Activated naive CD4-positive, alpha-beta T cell treated with anti-CD3 and anti-CD28 coated beads for 36 hours (primary cell): ENCODE measurements at regions not wholly inside any gene's neighbourhood (a gene's known extent, or its start where the extent isn't known, plus 50 kb on each side); places are given as distances from the start of the nearest gene placed in this dataset.

Source experiments
- CTCF ChIA-PET: fragments of 350-600 bp; sonication (Branson Sonifier 250); formaldehyde crosslinking; loops from one replicate; lab custom pipeline; 2021; ENCODE audit warnings: antibody characterized with exemption; lab: Charles Lee
- DNase-seq: peaks from one replicate; pipeline ENCODE4 v3.0.0-alpha.2; 2020
- H3K27ac Mint-ChIP-seq: one replicate; pipeline ENCODE4 v1.8.0; 2021; ENCODE audit warnings: mild to moderate bottlenecking, mixed read lengths
- H3K27me3 Mint-ChIP-seq: one replicate; pipeline ENCODE4 v1.8.0; 2021; ENCODE audit warnings: low read depth, mixed read lengths
- H3K36me3 Mint-ChIP-seq: one replicate; pipeline ENCODE4 v1.8.0; 2021; ENCODE audit warnings: low read depth, mixed read lengths
- H3K4me1 Mint-ChIP-seq: one replicate; pipeline ENCODE4 v1.8.0; 2021; ENCODE audit warnings: low read depth, mixed read lengths
- H3K4me3 Mint-ChIP-seq: one replicate; pipeline ENCODE4 v1.8.0; 2021; ENCODE audit warnings: mild to moderate bottlenecking, moderate library complexity, mixed read lengths
- H3K9me3 Mint-ChIP-seq: one replicate; pipeline ENCODE4 v1.8.0; 2021; ENCODE audit warnings: mixed read lengths
- intact Hi-C: fragments of 100-400 bp; cut with micrococcal nuclease; formaldehyde crosslinking; loops from one replicate; pipeline ENCODE4 v1.15.1; 2023

GRCh38 chr13:100921139-100921538 lies 246.5 kb upstream of the TMTC4 start:
- H3K27ac Mint-ChIP-seq: no peak overlapping the region
- no peak overlapping the region for H3K4me3 Mint-ChIP-seq
- intact Hi-C loops: no loop called here
- H3K36me3 Mint-ChIP-seq: no peaks in the 10 kb centered on the region
- DNase-seq: no peak
- H3K9me3 Mint-ChIP-seq: no peaks in the 10 kb centered on the region
- peaks cover 9% of the 10 kb centered on the region for H3K27me3 Mint-ChIP-seq
- H3K4me1 Mint-ChIP-seq: no peaks in the 10 kb centered on the region
- CTCF ChIA-PET: no interaction called here

DNA sequence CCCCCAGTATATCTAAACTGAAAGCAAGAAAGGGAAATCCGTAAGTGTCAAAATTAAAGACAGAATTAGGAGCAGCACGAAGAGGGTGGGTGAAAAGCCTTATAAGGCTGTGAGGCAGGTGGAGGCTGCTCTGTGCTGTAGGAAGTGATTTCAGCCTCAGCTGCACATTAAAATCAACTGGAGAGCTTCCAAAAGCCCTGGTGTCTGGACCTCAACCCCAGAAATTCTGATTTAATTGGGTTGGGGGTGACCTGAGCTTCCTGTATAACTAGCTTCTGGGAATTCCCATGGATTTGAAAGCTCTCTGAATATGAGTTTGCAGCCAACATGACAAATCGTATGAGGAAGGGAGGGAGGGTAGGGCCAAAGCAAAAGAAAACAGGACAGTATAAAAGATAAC lies 242.4 kb upstream of the TMTC4 start:
- CTCF ChIA-PET: no interaction called here

GRCh38 chr13:100913143-100913542 lies 238.5 kb upstream of the TMTC4 start:
- CTCF ChIA-PET: no interaction called here
- no peak for DNase-seq
- Mint-ChIP-seq H3K27ac (no peak overlapping the region), H3K9me3 (no peaks in the 10 kb centered on the region), H3K4me3 (no peak overlapping the region), H3K4me1 (no peaks in the 10 kb centered on the region), H3K36me3 (no peaks in the 10 kb centered on the region), H3K27me3 (peaks cover 24% of the 10 kb centered on the region)
- intact Hi-C loops: no loop called here

More for the DNA sequence above, 242.4 kb upstream of the TMTC4 start:
- H3K27ac Mint-ChIP-seq: no peak overlapping the region
- no peaks in the 10 kb centered on the region for H3K36me3 Mint-ChIP-seq
- DNase-seq: no peak
- intact Hi-C loops: no loop called here
- H3K9me3 Mint-ChIP-seq: no peaks in the 10 kb centered on the region
- peaks cover 16% of the 10 kb centered on the region for H3K27me3 Mint-ChIP-seq
- H3K4me1 Mint-ChIP-seq: no peaks in the 10 kb centered on the region
- H3K4me3 Mint-ChIP-seq: no peak overlapping the region

DNA sequence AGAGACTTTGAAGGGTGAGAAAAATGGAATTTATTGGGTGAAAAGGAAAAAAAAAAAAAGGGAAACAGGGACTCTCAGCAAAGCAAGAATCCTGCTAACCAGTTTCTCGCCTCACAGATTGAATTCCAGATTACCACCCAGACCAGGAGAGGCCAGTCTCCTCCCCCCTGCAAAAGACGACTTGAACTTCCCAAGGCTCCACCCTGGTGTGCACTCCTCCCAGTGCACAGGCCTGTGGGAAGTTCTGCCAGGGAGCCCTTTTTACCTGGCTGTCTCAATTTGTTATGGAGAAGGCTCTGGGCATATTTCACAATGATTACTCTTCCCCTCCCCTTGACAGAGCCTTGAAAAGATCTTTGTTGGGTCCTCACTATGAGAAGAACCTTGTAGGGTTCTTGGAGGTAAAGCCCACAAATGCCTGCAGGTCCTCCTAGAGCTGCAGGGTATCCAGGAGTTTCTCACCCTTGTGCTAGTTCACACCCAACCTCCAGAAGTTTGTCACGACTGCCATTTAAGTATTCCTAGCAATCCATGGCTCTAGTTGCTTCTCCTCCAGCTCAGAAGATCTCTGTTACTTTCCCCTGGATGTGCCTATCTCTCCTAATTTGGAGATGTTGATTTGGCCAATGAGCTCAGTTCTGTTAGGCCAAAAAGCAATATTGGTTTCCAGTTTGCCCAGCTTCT lies 229.8 kb upstream of the TMTC4 start:
- Mint-ChIP-seq H3K27me3 (peaks cover 10% of the 10 kb centered on the region), H3K27ac (no peak overlapping the region), H3K4me3 (no peak overlapping the region), H3K9me3 (no peaks in the 10 kb centered on the region), H3K4me1 (no peaks in the 10 kb centered on the region), H3K36me3 (no peaks in the 10 kb centered on the region)
- CTCF ChIA-PET: interaction anchor here (0.7 kb wide), 1 partner anchor 217 kb away, joined by 4 read pairs; no protein-coding TSS in a partner anchor
- intact Hi-C loops: no loop called here
- DNase-seq: no peak

DNA sequence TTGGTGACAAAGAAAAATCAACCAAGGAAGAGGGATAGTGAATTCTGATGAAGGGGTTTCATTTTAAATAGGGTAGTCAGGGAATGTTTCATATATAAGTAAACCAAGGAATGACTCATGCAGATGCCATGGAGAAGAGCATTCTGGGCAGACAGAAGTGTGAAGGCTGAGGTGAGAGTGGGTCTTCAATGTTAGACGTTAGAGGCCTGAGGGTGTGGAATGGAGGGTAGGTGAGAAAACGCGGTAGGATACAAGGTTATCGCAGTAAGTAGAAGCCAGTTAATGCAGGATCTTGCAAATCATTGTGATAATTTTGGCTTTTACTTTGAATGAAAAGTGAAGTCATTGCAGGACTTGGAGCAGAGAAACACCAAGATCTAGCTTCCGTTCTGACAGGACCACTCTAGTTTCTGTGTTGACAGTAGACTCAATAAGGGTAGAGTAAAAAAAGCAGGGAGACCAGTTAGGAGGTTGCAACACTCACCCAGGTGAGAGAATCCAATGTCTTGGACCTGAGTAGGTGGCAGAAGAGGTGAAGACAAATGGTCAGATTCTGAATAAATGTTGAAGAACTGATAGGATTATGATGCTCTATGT lies 225.2 kb upstream of the TMTC4 start:
- no peaks in the 10 kb centered on the region for H3K9me3 Mint-ChIP-seq
- no peaks in the 10 kb centered on the region for H3K36me3 Mint-ChIP-seq
- H3K4me3 Mint-ChIP-seq: no peak overlapping the region
- DNase-seq: no peak
- CTCF ChIA-PET: interaction anchor here (0.7 kb wide), 1 partner anchor 121 kb away, joined by 3 read pairs; no protein-coding TSS in a partner anchor
- H3K4me1 Mint-ChIP-seq: no peaks in the 10 kb centered on the region
- no peak overlapping the region for H3K27ac Mint-ChIP-seq
- intact Hi-C loops: no loop called here
- peaks cover 10% of the 10 kb centered on the region for H3K27me3 Mint-ChIP-seq

GRCh38 chr13:100898431-100898830 lies 223.8 kb upstream of the TMTC4 start:
- H3K4me3 Mint-ChIP-seq: no peak overlapping the region
- H3K36me3 Mint-ChIP-seq: no peaks in the 10 kb centered on the region
- DNase-seq: no peak
- intact Hi-C loops: no loop called here
- H3K27ac Mint-ChIP-seq: no peak overlapping the region
- CTCF ChIA-PET: interaction anchor here (0.6 kb wide), 1 partner anchor 10 kb away, joined by 3 read pairs; no protein-coding TSS in a partner anchor
- no peaks in the 10 kb centered on the region for H3K4me1 Mint-ChIP-seq
- no peaks in the 10 kb centered on the region for H3K9me3 Mint-ChIP-seq
- H3K27me3 Mint-ChIP-seq: peaks cover 3% of the 10 kb centered on the region

DNA sequence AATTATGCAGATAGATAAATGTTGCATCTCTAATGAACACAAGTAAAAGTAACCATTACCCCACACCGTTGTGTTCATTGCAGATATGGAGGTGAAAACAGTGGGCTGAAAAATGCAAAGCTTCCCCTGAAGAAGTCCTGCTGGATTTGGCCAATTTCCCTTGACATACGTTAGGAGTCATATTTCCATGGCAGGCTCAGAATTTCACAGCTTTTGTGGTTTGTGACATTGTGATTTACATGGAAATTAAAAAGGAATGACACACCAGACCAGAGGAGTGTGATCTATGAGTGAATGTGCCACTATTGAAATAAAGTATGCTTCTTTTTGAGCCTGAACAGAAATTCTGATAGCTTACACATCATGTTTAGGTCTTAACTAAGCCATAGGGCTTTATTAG lies 221.1 kb upstream of the TMTC4 start:
- no peaks in the 10 kb centered on the region for H3K36me3 Mint-ChIP-seq
- H3K27ac Mint-ChIP-seq: no peak overlapping the region
- intact Hi-C loops: no loop called here
- CTCF ChIA-PET: no interaction called here
- H3K4me3 Mint-ChIP-seq: no peak overlapping the region
- no peaks in the 10 kb centered on the region for H3K4me1 Mint-ChIP-seq
- DNase-seq: no peak
- H3K27me3 Mint-ChIP-seq: peaks cover 7% of the 10 kb centered on the region
- no peaks in the 10 kb centered on the region for H3K9me3 Mint-ChIP-seq

GRCh38 chr13:100892981-100893380 lies 218.4 kb upstream of the TMTC4 start:
- intact Hi-C loops: no loop called here
- H3K27me3 Mint-ChIP-seq: peaks cover 9% of the 10 kb centered on the region
- H3K27ac Mint-ChIP-seq: no peak overlapping the region
- H3K9me3 Mint-ChIP-seq: peaks cover 2% of the 10 kb centered on the region
- no peak for DNase-seq
- CTCF ChIA-PET: no interaction called here
- H3K36me3 Mint-ChIP-seq: no peaks in the 10 kb centered on the region
- no peak overlapping the region for H3K4me3 Mint-ChIP-seq
- no peaks in the 10 kb centered on the region for H3K4me1 Mint-ChIP-seq

GRCh38 chr13:100890645-100891044 lies 216.1 kb upstream of the TMTC4 start:
- H3K27me3 Mint-ChIP-seq: peaks cover 7% of the 10 kb centered on the region
- CTCF ChIA-PET: no interaction called here
- H3K4me1 Mint-ChIP-seq: no peaks in the 10 kb centered on the region
- H3K4me3 Mint-ChIP-seq: no peak overlapping the region
- peaks cover 2% of the 10 kb centered on the region for H3K9me3 Mint-ChIP-seq
- intact Hi-C loops: no loop called here
- no peak for DNase-seq
- H3K36me3 Mint-ChIP-seq: no peaks in the 10 kb centered on the region
- no peak overlapping the region for H3K27ac Mint-ChIP-seq

DNA sequence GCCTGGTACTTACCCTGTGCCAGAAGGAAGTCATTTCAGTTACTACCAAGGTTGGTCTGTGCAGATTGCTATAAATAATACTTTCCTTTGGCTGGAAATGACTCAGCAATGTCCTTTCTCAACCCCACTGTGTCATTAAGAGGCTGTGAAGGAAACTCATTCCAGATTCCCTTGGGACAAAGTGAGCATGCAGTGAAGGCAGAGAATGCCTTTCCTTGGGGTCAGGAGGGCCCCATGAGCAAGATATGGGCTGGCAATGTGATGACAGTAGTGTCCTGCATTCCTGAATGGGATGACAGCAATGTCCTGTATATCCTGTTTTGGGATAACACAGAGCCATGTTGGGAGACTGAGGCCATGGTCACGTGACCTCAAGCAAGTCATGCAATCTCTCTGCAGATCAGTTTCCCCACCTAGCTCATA lies 213.1 kb upstream of the TMTC4 start:
- peaks cover 2% of the 10 kb centered on the region for H3K9me3 Mint-ChIP-seq
- no peak overlapping the region for H3K27ac Mint-ChIP-seq
- intact Hi-C loops: no loop called here
- H3K4me1 Mint-ChIP-seq: no peaks in the 10 kb centered on the region
- no peaks in the 10 kb centered on the region for H3K36me3 Mint-ChIP-seq
- H3K4me3 Mint-ChIP-seq: no peak overlapping the region
- H3K27me3 Mint-ChIP-seq: peaks cover 6% of the 10 kb centered on the region
- no peak for DNase-seq
- CTCF ChIA-PET: no interaction called here

GRCh38 chr13:100883453-100883852 lies 208.9 kb upstream of the TMTC4 start:
- intact Hi-C loops: loop anchor here (1.0 kb wide), 1 partner anchor 311 kb away; no protein-coding TSS in a partner anchor
- Mint-ChIP-seq H3K27me3 (peaks cover 17% of the 10 kb centered on the region), H3K36me3 (no peaks in the 10 kb centered on the region), H3K4me1 (no peaks in the 10 kb centered on the region), H3K9me3 (peaks cover 1% of the 10 kb centered on the region), H3K27ac (no peak overlapping the region), H3K4me3 (no peak overlapping the region)
- DNase-seq: no peak
- CTCF ChIA-PET: no interaction called here

GRCh38 chr13:100881291-100881864 lies 206.8 kb upstream of the TMTC4 start:
- H3K9me3 Mint-ChIP-seq: no peaks in the 10 kb centered on the region
- intact Hi-C loops: no loop called here
- no peak overlapping the region for H3K4me3 Mint-ChIP-seq
- H3K4me1 Mint-ChIP-seq: no peaks in the 10 kb centered on the region
- CTCF ChIA-PET: no interaction called here
- H3K36me3 Mint-ChIP-seq: no peaks in the 10 kb centered on the region
- H3K27ac Mint-ChIP-seq: no peak overlapping the region
- no peak for DNase-seq
- H3K27me3 Mint-ChIP-seq: peaks cover 34% of the 10 kb centered on the region

- CTCF ChIA-PET: no interaction called here
- Mint-ChIP-seq H3K27ac (no peak overlapping the region), H3K36me3 (no peaks in the 10 kb centered on the region), H3K27me3 (peaks cover 37% of the 10 kb centered on the region), H3K9me3 (peaks cover 1% of the 10 kb centered on the region), H3K4me3 (no peak overlapping the region), H3K4me1 (peaks cover 6% of the 10 kb centered on the region)
- DNase-seq: no peak
- intact Hi-C loops: no loop called here
Observed at GRCh38 chr13:100880166-100880565, 205.6 kb upstream of the TMTC4 start.
